H9 (cell line): ENCODE measurements at regions not wholly inside any gene's neighbourhood (a gene's known extent, or its start where the extent isn't known, plus 50 kb on each side); places are given as distances from the start of the nearest gene placed in this dataset.

Source experiments
- DNase-seq: peaks from one replicate; pipeline ENCODE4 v3.0.0-alpha.2; 2017
- H2AFZ ChIP-seq: one replicate; pipeline ENCODE4 v1.6.1; 2013; ENCODE audit warnings: mild to moderate bottlenecking, low read length, control low read depth, moderate library complexity
- H2AK5ac ChIP-seq: 2 replicates; pipeline ENCODE4 v1.6.1; 2013; ENCODE audit warnings: low read length, control low read depth, mixed read lengths; ENCODE audit not compliant: insufficient read length
- H2BK120ac ChIP-seq: one replicate; pipeline ENCODE4 v1.6.1; 2013; ENCODE audit warnings: low read depth, mild to moderate bottlenecking, low read length, control low read depth, inconsistent platforms; ENCODE audit not compliant: poor library complexity, severe bottlenecking
- H2BK12ac ChIP-seq: 2 replicates; pipeline ENCODE4 v1.6.1; 2013; ENCODE audit warnings: low read length, control low read depth, mixed read lengths, low read depth; ENCODE audit not compliant: insufficient read length
- H2BK15ac ChIP-seq: 2 replicates; pipeline ENCODE4 v1.6.1; 2013; ENCODE audit warnings: low read depth, low read length, control low read depth
- H2BK20ac ChIP-seq: one replicate; pipeline ENCODE4 v1.6.1; 2013; ENCODE audit warnings: low read depth, mild to moderate bottlenecking, low read length, control low read depth, inconsistent platforms; ENCODE audit not compliant: poor library complexity, severe bottlenecking
- H2BK5ac ChIP-seq: 2 replicates; pipeline ENCODE4 v1.6.1; 2013; ENCODE audit warnings: low read length, control low read depth, mixed read lengths; ENCODE audit not compliant: insufficient read length
- H3K14ac ChIP-seq: 2 replicates; pipeline ENCODE4 v1.6.1; 2013; ENCODE audit warnings: low read length, control low read depth; ENCODE audit not compliant: insufficient read depth
- H3K18ac ChIP-seq: 2 replicates; pipeline ENCODE4 v1.6.1; 2013; ENCODE audit warnings: low read depth, mild to moderate bottlenecking, mixed read lengths, low read length, control low read depth; ENCODE audit not compliant: insufficient read length
- H3K23ac ChIP-seq: 2 replicates; pipeline ENCODE4 v1.6.1; 2013; ENCODE audit warnings: low read length, control low read depth, mixed read lengths, low read depth; ENCODE audit not compliant: insufficient read length
- H3K23me2 ChIP-seq: 2 replicates; pipeline ENCODE4 v1.6.1; 2013; ENCODE audit warnings: low read depth, mild to moderate bottlenecking, mixed read lengths, low read length, control low read depth; ENCODE audit not compliant: insufficient read length, poor library complexity, severe bottlenecking
- H3K27ac ChIP-seq: 2 replicates; pipeline ENCODE4 v1.5.1; 2013; ENCODE audit warnings: low read length, control low read depth, mixed read lengths, low read depth; ENCODE audit not compliant: insufficient read length
- H3K27me3 ChIP-seq: 2 replicates; pipeline ENCODE4 v1.6.1; 2013; ENCODE audit warnings: low read length, control low read depth, inconsistent platforms; ENCODE audit not compliant: insufficient read depth
- H3K4ac ChIP-seq: 2 replicates; pipeline ENCODE4 v1.6.1; 2013; ENCODE audit warnings: low read depth, mild to moderate bottlenecking, control low read depth, inconsistent platforms, low read length, moderate library complexity
- H3K4me1 ChIP-seq: 2 replicates; pipeline ENCODE4 v1.6.1; 2013; ENCODE audit warnings: low read length, control low read depth, inconsistent platforms; ENCODE audit not compliant: insufficient read depth
- H3K4me2 ChIP-seq: 2 replicates; pipeline ENCODE4 v1.6.1; 2013; ENCODE audit warnings: low read length, control low read depth, mixed read lengths; ENCODE audit not compliant: insufficient read length, insufficient read depth
- H3K56ac ChIP-seq: 2 replicates; pipeline ENCODE4 v1.6.1; 2013; ENCODE audit warnings: low read depth, mild to moderate bottlenecking, mixed read lengths, low read length, control low read depth; ENCODE audit not compliant: insufficient read length
- H3K79me1 ChIP-seq: 2 replicates; pipeline ENCODE4 v1.6.1; 2013; ENCODE audit warnings: low read depth, mild to moderate bottlenecking, moderate library complexity, low read length, control low read depth, inconsistent platforms; ENCODE audit not compliant: insufficient read depth, poor library complexity, severe bottlenecking
- H3K79me2 ChIP-seq: 2 replicates; pipeline ENCODE4 v1.6.1; 2013; ENCODE audit warnings: low read length, control low read depth, inconsistent platforms; ENCODE audit not compliant: insufficient read depth
- H3K9ac ChIP-seq: 2 replicates; pipeline ENCODE4 v1.6.1; 2013; ENCODE audit warnings: low read length, control low read depth, mixed read lengths; ENCODE audit not compliant: insufficient read length; ENCODE audit errors: extremely low read depth
- H3K9me3 ChIP-seq: one replicate; pipeline ENCODE4 v1.6.1; 2013; ENCODE audit warnings: low read depth, low read length, inconsistent platforms; ENCODE audit not compliant: control insufficient read depth
- H3T11ph ChIP-seq: one replicate; pipeline ENCODE4 v1.6.1; 2013; ENCODE audit warnings: mild to moderate bottlenecking, low read length, control low read depth, inconsistent platforms
- H4K20me1 ChIP-seq: one replicate; pipeline ENCODE4 v1.6.1; 2013; ENCODE audit not compliant: control insufficient read depth, insufficient read length, insufficient read depth
- H4K5ac ChIP-seq: 2 replicates; pipeline ENCODE4 v1.6.1; 2013; ENCODE audit warnings: low read depth, mild to moderate bottlenecking, mixed read lengths, low read length, control low read depth; ENCODE audit not compliant: insufficient read length
- H4K8ac ChIP-seq: replicated peaks from 2 replicates; pipeline ENCODE4 v1.6.1; 2013; ENCODE audit warnings: low read length, control low read depth, mixed read lengths, low read depth; ENCODE audit not compliant: insufficient read length
- H4K91ac ChIP-seq: 2 replicates; pipeline ENCODE4 v1.6.1; 2013; ENCODE audit warnings: low read depth, mild to moderate bottlenecking, moderate library complexity, mixed read lengths, low read length, control low read depth; ENCODE audit not compliant: insufficient read length
- H3K27ac Mint-ChIP-seq, 3 experiments: 2 replicates in 2 of 3; 3 replicates in 1 of 3; pipeline ENCODE4 v1.8.0; 2020 to 2021; ENCODE audit warnings: mixed read lengths in 3 of 3, mild to moderate bottlenecking in 1 of 3, moderate library complexity in 1 of 3
- H3K27me3 Mint-ChIP-seq: 2 replicates; pipeline ENCODE4 v1.8.0; 2021; ENCODE audit warnings: low read depth, mild to moderate bottlenecking, moderate library complexity, mixed read lengths
- H3K36me3 Mint-ChIP-seq, 3 experiments: 2 replicates in 2 of 3; 3 replicates in 1 of 3; pipeline ENCODE4 v1.8.0; 2020 to 2021; ENCODE audit warnings: low read depth in 3 of 3, mixed read lengths in 3 of 3; ENCODE audit not compliant: insufficient read depth in 1 of 3
- H3K4me1 Mint-ChIP-seq, 2 experiments: 2 replicates each; pipeline ENCODE4 v1.8.0; 2020; ENCODE audit warnings: mixed read lengths in 2 of 2
- H3K4me3 Mint-ChIP-seq, 2 experiments: 2 replicates in 1 of 2; 3 replicates in 1 of 2; pipeline ENCODE4 v1.8.0; 2020 to 2021; ENCODE audit warnings: mild to moderate bottlenecking in 2 of 2, mixed read lengths in 2 of 2, moderate library complexity in 1 of 2
- H3K9me3 Mint-ChIP-seq, 2 experiments: 2 replicates in 1 of 2; 3 replicates in 1 of 2; pipeline ENCODE4 v1.8.0; 2020; ENCODE audit warnings: mild to moderate bottlenecking in 2 of 2, mixed read lengths in 2 of 2, moderate library complexity in 1 of 2
- CTCF ChIP-seq: fragments of 200-600 bp; sonication (generic); conservative IDR thresholded peaks from 3 replicates; pipeline ENCODE4 v1.8.0; 2021; ENCODE audit warnings: antibody characterized with exemption, mild to moderate bottlenecking
- WGBS: extraction: QIAGEN DNeasy Blood & Tissue Kit; methylation state at CpG from one replicate; pipeline ENCODE4 v1.1.7; 2013; ENCODE audit warnings: missing lambda C conversion rate, low lambda C conversion rate, mixed read lengths; ENCODE audit not compliant: insufficient read length; ENCODE audit errors: extremely low coverage; 5-methylcytosine and 5-hydroxymethylcytosine counted together

- peaks cover 3 to 11% of the 10 kb centered on the region in 2 experiments; a peak in 3 of 4 replicates for H3K4me1 Mint-ChIP-seq
- no peak overlapping the region for H3K27ac Mint-ChIP-seq
- H2AFZ ChIP-seq = no peak overlapping the region
- H3K79me2 ChIP-seq = no peaks in the 10 kb centered on the region
- no peak for DNase-seq
- no peak overlapping the region for H3T11ph ChIP-seq
- no peaks in the 10 kb centered on the region for H3K36me3 Mint-ChIP-seq
- H2AK5ac ChIP-seq = no peak overlapping the region
- no peaks in the 10 kb centered on the region for H3K27me3 Mint-ChIP-seq
- H3K9me3 ChIP-seq = no peaks in the 10 kb centered on the region
- H2BK12ac ChIP-seq = no peak overlapping the region
- no peak overlapping the region for H3K4me2 ChIP-seq
- no peak overlapping the region for H2BK120ac ChIP-seq
- no peak overlapping the region for H2BK20ac ChIP-seq
- H3K18ac ChIP-seq = no peak overlapping the region
- H3K56ac ChIP-seq = no peak overlapping the region
- H3K79me1 ChIP-seq = no peaks in the 10 kb centered on the region
- WGBS = no CpG with 5 or more reads among the region's 2 CpGs
- no peak overlapping the region for H3K27ac ChIP-seq
- 0 out of 2 replicates have a peak, but pooled peaks cover 1% of the 10 kb centered on the region for H3K4me1 ChIP-seq
- H3K23ac ChIP-seq = no peak overlapping the region
- no peaks in the 10 kb centered on the region for H3K9me3 Mint-ChIP-seq
- H2BK5ac ChIP-seq = no peak overlapping the region
- no peak overlapping the region for H3K14ac ChIP-seq
- TF ChIP-seq CTCF = no peak
- H3K4me3 Mint-ChIP-seq = no peak overlapping the region
- no peak overlapping the region for H3K9ac ChIP-seq
- H3K23me2 ChIP-seq = no peaks in the 10 kb centered on the region
- H4K91ac ChIP-seq = no peak overlapping the region
- no peaks in the 10 kb centered on the region for H3K27me3 ChIP-seq
- no peak overlapping the region for H3K4ac ChIP-seq
- H4K5ac ChIP-seq = no peak overlapping the region
- no peak overlapping the region for H2BK15ac ChIP-seq
- H4K20me1 ChIP-seq = no peaks in the 10 kb centered on the region
- H4K8ac ChIP-seq = no peak overlapping the region
Observed at GRCh38 chr2:122061206-122061605, 305.8 kb downstream of the TSN start.
